ENCODE measurements at regions not wholly inside any gene's neighbourhood (a gene's known extent, or its start where the extent isn't known, plus 50 kb on each side); places are given as distances from the start of the nearest gene placed in this dataset.

DNA sequence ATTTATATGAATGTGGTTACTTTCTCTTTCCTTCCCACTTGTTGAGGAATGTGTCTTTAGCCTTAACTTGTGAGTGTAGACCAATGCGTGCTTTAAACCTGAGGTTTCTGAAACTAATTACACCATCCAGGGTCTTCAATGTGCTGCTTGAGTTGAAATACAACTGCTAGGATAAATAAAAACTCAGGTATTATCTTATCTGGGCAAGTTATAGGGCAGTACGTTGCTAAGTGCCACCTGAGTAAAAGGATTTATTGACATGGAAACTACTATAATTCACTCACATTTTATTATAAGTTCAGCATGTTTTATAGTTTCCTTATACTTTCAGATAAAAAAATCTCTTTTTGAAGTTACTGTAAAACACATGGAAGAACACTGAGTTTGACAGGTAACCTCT lies 1136.8 kb upstream of the NUDT12 start:
- Histone ChIP-seq H3K79me2 (ENCODE audit: insufficient read depth, low read length) (no peaks in the 10 kb centered on the region), H3K9ac (ENCODE audit: low read length) (no peak overlapping the region), H3K27me3 (ENCODE audit: insufficient read depth, low read length) (no peaks in the 10 kb centered on the region), H3K4me1 (ENCODE audit: insufficient read depth, low read length) (no peaks in the 10 kb centered on the region), H3K4me3 (ENCODE audit: insufficient read depth, low read depth, low read length) (no peak overlapping the region), H4K20me1 (ENCODE audit: insufficient read depth, low read length) (no peaks in the 10 kb centered on the region), H3K4me2 (ENCODE audit: low read length) (no peak overlapping the region), H3K9me3 (ENCODE audit: insufficient read depth, low read depth, low read length) (peaks cover 12% of the 10 kb centered on the region), H2AFZ (ENCODE audit: low read depth, low read length) (no peak overlapping the region), H3K27ac (ENCODE audit: low read depth, low read length) (no peak overlapping the region), H3K36me3 (ENCODE audit: insufficient read depth, low read length) (no peaks in the 10 kb centered on the region)
- H3K27me3 Mint-ChIP-seq (ENCODE audit: low read depth, unreplicated experiment) = no peaks in the 10 kb centered on the region
- no peak for TF ChIP-seq EZH2 (IDR thresholded peaks at IDR 0.05; ENCODE audit: insufficient read depth, low read length)
- TF ChIP-seq, protein P1, sequence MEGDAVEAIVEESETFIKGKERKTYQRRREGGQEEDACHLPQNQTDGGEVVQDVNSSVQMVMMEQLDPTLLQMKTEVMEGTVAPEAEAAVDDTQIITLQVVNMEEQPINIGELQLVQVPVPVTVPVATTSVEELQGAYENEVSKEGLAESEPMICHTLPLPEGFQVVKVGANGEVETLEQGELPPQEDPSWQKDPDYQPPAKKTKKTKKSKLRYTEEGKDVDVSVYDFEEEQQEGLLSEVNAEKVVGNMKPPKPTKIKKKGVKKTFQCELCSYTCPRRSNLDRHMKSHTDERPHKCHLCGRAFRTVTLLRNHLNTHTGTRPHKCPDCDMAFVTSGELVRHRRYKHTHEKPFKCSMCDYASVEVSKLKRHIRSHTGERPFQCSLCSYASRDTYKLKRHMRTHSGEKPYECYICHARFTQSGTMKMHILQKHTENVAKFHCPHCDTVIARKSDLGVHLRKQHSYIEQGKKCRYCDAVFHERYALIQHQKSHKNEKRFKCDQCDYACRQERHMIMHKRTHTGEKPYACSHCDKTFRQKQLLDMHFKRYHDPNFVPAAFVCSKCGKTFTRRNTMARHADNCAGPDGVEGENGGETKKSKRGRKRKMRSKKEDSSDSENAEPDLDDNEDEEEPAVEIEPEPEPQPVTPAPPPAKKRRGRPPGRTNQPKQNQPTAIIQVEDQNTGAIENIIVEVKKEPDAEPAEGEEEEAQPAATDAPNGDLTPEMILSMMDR (IDR thresholded peaks at IDR 0.05; ENCODE audit: insufficient read depth, low read depth, low read length) = no peak
- peaks cover 9% of the 10 kb centered on the region for H3K9me3 Mint-ChIP-seq (ENCODE audit: unreplicated experiment)
- no peaks in the 10 kb centered on the region for H3K4me1 Mint-ChIP-seq (ENCODE audit: low read depth, unreplicated experiment)
- no peaks in the 10 kb centered on the region for H3K36me3 Mint-ChIP-seq (ENCODE audit: low read depth, unreplicated experiment)
- H3K27ac Mint-ChIP-seq (ENCODE audit: unreplicated experiment) = no peak overlapping the region
- FAIRE-seq (no peak), DNase-seq (ENCODE audit: low read depth) (no peak)
- H3K4me3 Mint-ChIP-seq (ENCODE audit: unreplicated experiment) = no peak overlapping the region

GRCh38 chr5:104661256-104661655 lies 1098.7 kb upstream of the NUDT12 start:
- H3K9ac ChIP-seq (ENCODE audit: low read length) = no peak overlapping the region
- H4K20me1 ChIP-seq (ENCODE audit: insufficient read depth, low read length) = no peaks in the 10 kb centered on the region
- H3K4me3 Mint-ChIP-seq (ENCODE audit: unreplicated experiment) = no peak overlapping the region
- no peak overlapping the region for H3K27ac ChIP-seq (ENCODE audit: low read depth, low read length)
- H3K27me3 Mint-ChIP-seq (ENCODE audit: low read depth, unreplicated experiment) = no peaks in the 10 kb centered on the region
- H3K9me3 Mint-ChIP-seq (ENCODE audit: unreplicated experiment) = no peaks in the 10 kb centered on the region
- H3K4me3 ChIP-seq (ENCODE audit: insufficient read depth, low read depth, low read length) = no peak overlapping the region
- H3K4me1 ChIP-seq (ENCODE audit: insufficient read depth, low read length) = no peaks in the 10 kb centered on the region
- TF ChIP-seq, protein P1 (IDR thresholded peaks at IDR 0.05; ENCODE audit: insufficient read depth, low read depth, low read length) = no peak
- TF ChIP-seq EZH2 (IDR thresholded peaks at IDR 0.05; ENCODE audit: insufficient read depth, low read length) = no peak
- no peak overlapping the region for H3K4me2 ChIP-seq (ENCODE audit: low read length)
- H3K36me3 ChIP-seq (ENCODE audit: insufficient read depth, low read length) = no peaks in the 10 kb centered on the region
- no peaks in the 10 kb centered on the region for H3K36me3 Mint-ChIP-seq (ENCODE audit: low read depth, unreplicated experiment)
- no peaks in the 10 kb centered on the region for H3K4me1 Mint-ChIP-seq (ENCODE audit: low read depth, unreplicated experiment)
- H3K9me3 ChIP-seq (ENCODE audit: insufficient read depth, low read depth, low read length) = no peaks in the 10 kb centered on the region
- no peaks in the 10 kb centered on the region for H3K79me2 ChIP-seq (ENCODE audit: insufficient read depth, low read length)
- DNase-seq (ENCODE audit: low read depth) = no peak
- no peak overlapping the region for H3K27ac Mint-ChIP-seq (ENCODE audit: unreplicated experiment)
- no peak overlapping the region for H2AFZ ChIP-seq (ENCODE audit: low read depth, low read length)
- no peaks in the 10 kb centered on the region for H3K27me3 ChIP-seq (ENCODE audit: insufficient read depth, low read length)
- no peak for FAIRE-seq

- no peak overlapping the region for H2AFZ ChIP-seq (ENCODE audit: low read depth, low read length)
- H3K79me2 ChIP-seq (ENCODE audit: insufficient read depth, low read length) = no peaks in the 10 kb centered on the region
- H3K9me3 ChIP-seq (ENCODE audit: insufficient read depth, low read depth, low read length) = no peaks in the 10 kb centered on the region
- H3K9ac ChIP-seq (ENCODE audit: low read length) = no peak overlapping the region
- Mint-ChIP-seq H3K4me3 (ENCODE audit: unreplicated experiment) (no peak overlapping the region), H3K4me1 (ENCODE audit: low read depth, unreplicated experiment) (no peaks in the 10 kb centered on the region), H3K27ac (ENCODE audit: unreplicated experiment) (no peak overlapping the region), H3K36me3 (ENCODE audit: low read depth, unreplicated experiment) (no peaks in the 10 kb centered on the region), H3K27me3 (ENCODE audit: low read depth, unreplicated experiment) (no peaks in the 10 kb centered on the region), H3K9me3 (ENCODE audit: unreplicated experiment) (no peaks in the 10 kb centered on the region)
- no peaks in the 10 kb centered on the region for H3K36me3 ChIP-seq (ENCODE audit: insufficient read depth, low read length)
- H3K27me3 ChIP-seq (ENCODE audit: insufficient read depth, low read length) = no peaks in the 10 kb centered on the region
- DNase-seq (ENCODE audit: low read depth) (no peak), FAIRE-seq (no peak)
- TF ChIP-seq EZH2 (IDR thresholded peaks at IDR 0.05; ENCODE audit: insufficient read depth, low read length) = no peak
- TF ChIP-seq, protein P1 (IDR thresholded peaks at IDR 0.05; ENCODE audit: insufficient read depth, low read depth, low read length) = no peak
- no peak overlapping the region for H3K27ac ChIP-seq (ENCODE audit: low read depth, low read length)
- H3K4me2 ChIP-seq (ENCODE audit: low read length) = no peak overlapping the region
- no peaks in the 10 kb centered on the region for H4K20me1 ChIP-seq (ENCODE audit: insufficient read depth, low read length)
- no peak overlapping the region for H3K4me3 ChIP-seq (ENCODE audit: insufficient read depth, low read depth, low read length)
- H3K4me1 ChIP-seq (ENCODE audit: insufficient read depth, low read length) = no peaks in the 10 kb centered on the region
These were observed 1096.9 kb upstream of the NUDT12 start for GRCh38 chr5:104659497-104659896.

All from astrocyte (in vitro differentiated cells and primary cell).